Smooth muscle cell (in vitro differentiated cells): ENCODE measurements at regions not wholly inside any gene's neighbourhood (a gene's known extent, or its start where the extent isn't known, plus 50 kb on each side); places are given as distances from the start of the nearest gene placed in this dataset.
"Not testable (repeated sequence)": the region's sequence is repeated elsewhere in the genome, so short reads cannot be mapped to it uniquely, and the experiment has no call there.

Experiments
- DNase-seq: peaks from one replicate; lab custom pipeline; 2025; ENCODE audit not compliant: unreplicated experiment; lab: John Stamatoyannopoulos, UW
- H2AFZ ChIP-seq: fragments of 200-600 bp; sonication (generic); 2 replicates; pipeline ENCODE4 v1.6.0; 2016; ENCODE audit warnings: antibody characterized with exemption, low read depth, mild to moderate bottlenecking
- H3F3A ChIP-seq: fragments of 200-600 bp; sonication (generic); 2 replicates; pipeline ENCODE4 v1.6.0; 2017; ENCODE audit warnings: antibody characterized with exemption, low read depth
- H3K27ac ChIP-seq: fragments of 200-600 bp; sonication (generic); 2 replicates; pipeline ENCODE4 v1.5.1; 2016; ENCODE audit warnings: low read depth, mild to moderate bottlenecking
- H3K27me3 ChIP-seq: fragments of 200-600 bp; sonication (generic); 2 replicates; pipeline ENCODE4 v1.6.1; 2016; ENCODE audit warnings: low read depth, mild to moderate bottlenecking
- H3K36me3 ChIP-seq: fragments of 200-600 bp; sonication (generic); 2 replicates; pipeline ENCODE4 v1.5.1; 2016; ENCODE audit warnings: low read depth
- H3K4me1 ChIP-seq: fragments of 200-600 bp; sonication (generic); 2 replicates; pipeline ENCODE4 v1.5.1; 2016; ENCODE audit warnings: low read depth
- H3K4me2 ChIP-seq: fragments of 200-600 bp; sonication (generic); 2 replicates; pipeline ENCODE4 v1.6.0; 2016; ENCODE audit warnings: mild to moderate bottlenecking
- H3K4me3 ChIP-seq: fragments of 200-600 bp; sonication (generic); 2 replicates; pipeline ENCODE4 v1.5.1; 2016; ENCODE audit warnings: mild to moderate bottlenecking
- H3K79me2 ChIP-seq: fragments of 200-600 bp; sonication (generic); 2 replicates; pipeline ENCODE4 v1.6.0; 2016; ENCODE audit warnings: low read depth, mild to moderate bottlenecking
- H3K9ac ChIP-seq: fragments of 200-600 bp; sonication (generic); 2 replicates; pipeline ENCODE4 v1.6.0; 2016; ENCODE audit warnings: low read depth
- H3K9me3 ChIP-seq: fragments of 200-600 bp; sonication (generic); replicated peaks from 2 replicates; pipeline ENCODE4 v1.5.1; 2016; ENCODE audit warnings: low read depth
- H4K20me1 ChIP-seq: fragments of 200-600 bp; sonication (generic); 2 replicates; pipeline ENCODE4 v1.6.0; 2016; ENCODE audit warnings: low read depth
- WGBS: methylation state at CpG from one replicate; pipeline ENCODE4 v1.1.7; 2016; ENCODE audit warnings: low lambda C conversion rate; 5-methylcytosine and 5-hydroxymethylcytosine counted together
- TF ChIP-seq, protein P1 (sequence below): fragments of 200-600 bp; sonication (generic); IDR thresholded peaks from 2 replicates; pipeline ENCODE4 v1.5.1; 2017; ENCODE audit warnings: borderline replicate concordance, mild to moderate bottlenecking, antibody characterized with exemption; ENCODE audit not compliant: insufficient read depth, poor library complexity, severe bottlenecking

DNA sequence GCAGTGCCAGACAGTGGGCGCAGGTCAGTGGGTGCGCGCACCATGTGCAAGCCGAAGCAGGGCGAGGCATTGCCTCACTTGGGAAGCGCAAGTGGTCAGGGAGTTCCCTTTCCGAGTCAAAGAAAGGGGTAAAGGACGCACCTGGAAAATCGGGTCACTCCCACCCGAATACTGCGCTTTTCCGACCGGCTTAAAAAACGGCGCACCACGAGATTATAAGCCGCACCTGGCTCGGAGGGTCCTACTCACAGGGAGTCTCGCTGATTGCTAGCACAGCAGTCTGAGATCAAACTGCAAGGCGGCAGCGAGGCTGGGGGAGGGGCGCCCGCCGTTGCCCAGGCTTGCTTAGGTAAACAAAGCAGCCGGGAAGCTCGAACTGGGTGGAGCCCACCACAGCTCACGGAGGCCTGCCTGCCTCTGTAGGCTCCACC, 77.9 kb downstream of the NR4A2 start:
- H4K20me1 ChIP-seq, DNase-seq, H3K79me2 ChIP-seq, H3K27me3 ChIP-seq, H3K4me1 ChIP-seq, H3K36me3 ChIP-seq, H3K9me3 ChIP-seq, H3F3A ChIP-seq: not testable (repeated sequence)
- Histone ChIP-seq H3K4me3 (peak overlapping the region; percentile 58), H3K9ac (peak overlapping the region; percentile 62), H3K27ac (peak overlapping the region; percentile 19), H3K4me2 (peak overlapping the region; percentile 80), H2AFZ (peak overlapping the region; percentile 96)
- 10% methylated on average over 26 of the region's 27 CpGs for WGBS

DNA sequence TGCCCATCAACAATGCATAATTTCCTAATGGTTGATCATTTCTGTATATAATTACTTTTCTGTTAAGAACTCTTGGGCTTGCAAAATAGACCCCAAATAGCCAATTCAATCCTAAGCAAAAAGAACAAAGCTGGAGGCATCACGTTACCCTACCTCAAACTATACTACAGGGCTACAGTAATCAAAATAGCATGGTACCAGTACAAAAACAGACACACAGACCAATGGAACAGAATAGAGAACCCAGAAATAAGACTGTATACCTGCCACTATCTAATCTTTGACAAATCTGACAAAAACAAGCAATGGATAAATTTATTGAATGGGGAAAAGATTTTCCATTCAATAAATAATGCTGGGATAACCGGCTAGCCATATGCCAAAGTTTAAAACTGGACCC, 78.8 kb downstream of the NR4A2 start:
- 96% methylated on average over 2 of the region's 2 CpGs for WGBS
- peak overlapping the region; percentile 62 for H3K9ac ChIP-seq
- no peaks in the 10 kb centered on the region for H4K20me1 ChIP-seq
- no peaks in the 10 kb centered on the region for H3F3A ChIP-seq
- H2AFZ ChIP-seq: peak overlapping the region; percentile 96
- no peaks in the 10 kb centered on the region for H3K36me3 ChIP-seq
- TF ChIP-seq, protein P1, sequence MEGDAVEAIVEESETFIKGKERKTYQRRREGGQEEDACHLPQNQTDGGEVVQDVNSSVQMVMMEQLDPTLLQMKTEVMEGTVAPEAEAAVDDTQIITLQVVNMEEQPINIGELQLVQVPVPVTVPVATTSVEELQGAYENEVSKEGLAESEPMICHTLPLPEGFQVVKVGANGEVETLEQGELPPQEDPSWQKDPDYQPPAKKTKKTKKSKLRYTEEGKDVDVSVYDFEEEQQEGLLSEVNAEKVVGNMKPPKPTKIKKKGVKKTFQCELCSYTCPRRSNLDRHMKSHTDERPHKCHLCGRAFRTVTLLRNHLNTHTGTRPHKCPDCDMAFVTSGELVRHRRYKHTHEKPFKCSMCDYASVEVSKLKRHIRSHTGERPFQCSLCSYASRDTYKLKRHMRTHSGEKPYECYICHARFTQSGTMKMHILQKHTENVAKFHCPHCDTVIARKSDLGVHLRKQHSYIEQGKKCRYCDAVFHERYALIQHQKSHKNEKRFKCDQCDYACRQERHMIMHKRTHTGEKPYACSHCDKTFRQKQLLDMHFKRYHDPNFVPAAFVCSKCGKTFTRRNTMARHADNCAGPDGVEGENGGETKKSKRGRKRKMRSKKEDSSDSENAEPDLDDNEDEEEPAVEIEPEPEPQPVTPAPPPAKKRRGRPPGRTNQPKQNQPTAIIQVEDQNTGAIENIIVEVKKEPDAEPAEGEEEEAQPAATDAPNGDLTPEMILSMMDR: no peak
- no peaks in the 10 kb centered on the region for H3K79me2 ChIP-seq
- H3K4me2 ChIP-seq: peak overlapping the region; percentile 80
- no peaks in the 10 kb centered on the region for H3K9me3 ChIP-seq
- H3K27me3 ChIP-seq: no peaks in the 10 kb centered on the region
- H3K4me1 ChIP-seq: no peaks in the 10 kb centered on the region
- DNase-seq: no peak
- peak overlapping the region; percentile 19 for H3K27ac ChIP-seq
- H3K4me3 ChIP-seq: peak overlapping the region; percentile 58

DNA sequence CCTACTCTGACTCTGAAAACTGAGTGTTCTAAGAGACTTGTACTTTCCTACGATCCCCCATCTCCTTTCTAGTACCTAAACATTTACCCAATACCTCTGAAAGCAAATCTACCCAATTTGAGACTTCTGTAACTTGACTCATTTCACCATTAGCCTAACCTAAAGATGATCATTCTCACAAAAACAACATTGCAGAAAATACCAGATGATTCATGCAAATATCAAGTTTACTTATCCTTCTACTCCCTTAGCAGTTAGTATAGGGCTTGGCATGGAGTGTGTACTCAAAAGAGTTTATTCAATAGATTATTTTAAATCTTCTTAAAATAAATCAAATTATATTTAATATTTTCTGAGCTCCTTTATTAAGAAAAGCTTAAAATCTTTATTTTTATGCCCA, 89.6 kb downstream of the NR4A2 start:
- H3K9ac ChIP-seq: no peak overlapping the region
- no peaks in the 10 kb centered on the region for H3K9me3 ChIP-seq
- H3K27me3 ChIP-seq: no peaks in the 10 kb centered on the region
- H2AFZ ChIP-seq: no peak overlapping the region
- no peak overlapping the region for H3K27ac ChIP-seq
- 100% methylated on average over 1 of the region's 1 CpG for WGBS
- DNase-seq: no peak
- H3K36me3 ChIP-seq: no peaks in the 10 kb centered on the region
- H4K20me1 ChIP-seq: no peaks in the 10 kb centered on the region
- no peak overlapping the region for H3K4me2 ChIP-seq
- TF ChIP-seq, protein P1: no peak
- no peaks in the 10 kb centered on the region for H3K4me1 ChIP-seq
- H3F3A ChIP-seq: no peaks in the 10 kb centered on the region
- H3K4me3 ChIP-seq: no peak overlapping the region
- no peaks in the 10 kb centered on the region for H3K79me2 ChIP-seq

DNA sequence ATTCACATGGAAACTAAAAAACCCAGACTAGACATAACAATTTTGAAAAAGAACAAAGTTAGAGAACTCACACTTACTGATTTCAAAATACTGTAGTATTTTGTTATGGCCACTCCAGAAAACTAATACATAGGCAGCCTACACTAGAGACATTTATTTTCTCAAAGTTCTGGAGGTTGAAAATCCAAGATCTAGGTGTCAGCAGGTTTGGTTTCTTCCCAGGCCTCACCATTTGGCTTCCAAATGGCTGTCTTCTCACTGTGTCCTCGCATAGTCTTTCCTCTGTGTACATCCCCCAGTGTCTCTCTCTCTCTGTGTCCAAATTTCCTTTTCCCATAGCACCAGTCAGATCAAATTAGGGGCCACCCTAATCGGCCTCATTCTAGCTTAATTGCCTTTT, 95.0 kb downstream of the NR4A2 start:
- Histone ChIP-seq H3K4me3 (no peak overlapping the region), H3K27me3 (no peaks in the 10 kb centered on the region), H2AFZ (no peak overlapping the region), H3K4me2 (no peak overlapping the region), H3K9ac (no peak overlapping the region), H3K36me3 (no peaks in the 10 kb centered on the region), H3F3A (no peaks in the 10 kb centered on the region), H3K9me3 (no peaks in the 10 kb centered on the region), H3K79me2 (no peaks in the 10 kb centered on the region), H3K4me1 (no peaks in the 10 kb centered on the region), H4K20me1 (no peaks in the 10 kb centered on the region), H3K27ac (no peak overlapping the region)
- TF ChIP-seq, protein P1: no peak
- DNase-seq: no peak
- WGBS: 90% methylated on average over 2 of the region's 2 CpGs
